Lower lobe of right lung (tissue), 2 donors: ENCODE measurements at regions not wholly inside any gene's neighbourhood (a gene's known extent, or its start where the extent isn't known, plus 50 kb on each side); places are given as distances from the start of the nearest gene placed in this dataset.

ENCODE experiments used
- ATAC-seq, 2 donors: fragments of 200-7000 bp; cut with Tn5 transposase; one replicate each; pipeline ENCODE4 v1.9.1; 2020 to 2022; ENCODE audit warnings: mild to moderate bottlenecking in 2 of 2, moderate library complexity in 2 of 2
- DNase-seq: peaks from one replicate; pipeline ENCODE4 v3.0.0-alpha.2; 2020
- H3K27ac ChIP-seq: fragments of 200-600 bp; one replicate; pipeline ENCODE4 v1.8.0; 2022
- H3K27me3 ChIP-seq: fragments of 200-600 bp; one replicate; pipeline ENCODE4 v1.8.0; 2022; ENCODE audit warnings: low read depth
- H3K36me3 ChIP-seq: fragments of 200-600 bp; one replicate; pipeline ENCODE4 v1.8.0; 2022; ENCODE audit warnings: mild to moderate bottlenecking
- H3K4me1 ChIP-seq: fragments of 200-600 bp; one replicate; pipeline ENCODE4 v1.8.0; 2022
- H3K4me3 ChIP-seq: fragments of 200-600 bp; one replicate; pipeline ENCODE4 v1.8.0; 2022; ENCODE audit warnings: mild to moderate bottlenecking
- H3K9me3 ChIP-seq: fragments of 200-600 bp; one replicate; pipeline ENCODE4 v1.8.0; 2022
- CTCF ChIP-seq: fragments of 200-600 bp; IDR thresholded peaks from one replicate; pipeline ENCODE4 v1.8.0; 2022; ENCODE audit warnings: antibody characterized with exemption, mild to moderate bottlenecking
- intact Hi-C: fragments of 100-400 bp; cut with DNase I; formaldehyde crosslinking; loops from one replicate; pipeline ENCODE4 v1.11.0; 2022
- donor health status: DM: no; HTN: yes; CAD: no; lungs with severe emphysema.

DNA sequence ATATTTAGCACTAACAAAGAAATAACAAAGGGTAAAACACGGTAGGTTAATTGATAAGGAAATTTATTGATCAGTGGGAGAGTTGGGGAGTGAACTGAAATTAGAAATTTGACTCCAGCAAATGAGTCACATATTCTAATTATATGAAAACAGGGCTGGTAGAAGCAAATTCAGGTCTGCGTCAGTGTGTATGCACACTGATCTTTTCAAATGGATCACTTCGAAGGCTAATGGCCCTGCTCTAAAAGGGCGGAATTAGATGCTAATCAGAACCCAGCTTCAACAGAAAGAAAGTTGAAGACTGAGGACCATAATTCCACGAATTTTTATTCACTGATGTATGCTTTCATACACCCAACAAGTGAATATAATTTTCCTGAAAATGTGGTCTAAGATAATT is 762.4 kb upstream of the DPPA4 start:
- no peaks in the 10 kb centered on the region for H3K4me1 ChIP-seq
- ATAC-seq (no peak), DNase-seq (no peak)
- no peak for TF ChIP-seq CTCF
- intact Hi-C loops = no loop called here
- no peaks in the 10 kb centered on the region for H3K27me3 ChIP-seq
- H3K27ac ChIP-seq = no peak overlapping the region
- H3K36me3 ChIP-seq = no peaks in the 10 kb centered on the region
- no peak overlapping the region for H3K4me3 ChIP-seq
- no peaks in the 10 kb centered on the region for H3K9me3 ChIP-seq

GRCh38 chr3:110101361-110101760 is 764.0 kb upstream of the DPPA4 start:
- H3K27ac ChIP-seq = no peak overlapping the region
- no peaks in the 10 kb centered on the region for H3K4me1 ChIP-seq
- H3K27me3 ChIP-seq = no peaks in the 10 kb centered on the region
- TF ChIP-seq CTCF = no peak
- H3K36me3 ChIP-seq = no peaks in the 10 kb centered on the region
- intact Hi-C loops = no loop called here
- DNase-seq (no peak), ATAC-seq (no peak)
- no peaks in the 10 kb centered on the region for H3K9me3 ChIP-seq
- H3K4me3 ChIP-seq = no peak overlapping the region

DNA sequence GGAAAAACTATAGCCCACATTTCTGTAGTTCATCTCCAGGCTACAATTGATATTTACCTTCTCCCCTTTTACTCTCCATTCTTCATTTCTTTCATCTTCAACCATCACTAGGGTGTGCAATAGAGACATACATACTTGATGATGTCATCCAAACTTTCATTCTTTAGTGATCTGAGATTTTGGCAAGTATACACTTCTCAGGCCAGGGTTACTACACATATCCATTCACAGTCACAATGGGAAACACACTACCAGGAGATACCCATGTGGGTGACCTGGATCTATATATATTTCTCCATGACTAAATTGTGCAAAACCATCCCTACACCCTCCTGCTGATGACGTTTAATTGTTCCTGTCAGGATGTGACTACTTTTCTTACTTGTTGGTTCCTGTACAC is 769.5 kb upstream of the DPPA4 start:
- Histone ChIP-seq H3K36me3 (no peaks in the 10 kb centered on the region), H3K4me3 (no peak overlapping the region), H3K27ac (no peak overlapping the region), H3K27me3 (no peaks in the 10 kb centered on the region), H3K4me1 (no peaks in the 10 kb centered on the region), H3K9me3 (no peaks in the 10 kb centered on the region)
- ATAC-seq (no peak), DNase-seq (no peak)
- intact Hi-C loops = no loop called here
- no peak for TF ChIP-seq CTCF

- Histone ChIP-seq H3K36me3 (no peaks in the 10 kb centered on the region), H3K27ac (no peak overlapping the region), H3K4me1 (no peaks in the 10 kb centered on the region), H3K27me3 (no peaks in the 10 kb centered on the region), H3K9me3 (no peaks in the 10 kb centered on the region), H3K4me3 (no peak overlapping the region)
- TF ChIP-seq CTCF = no peak
- DNase-seq (no peak), ATAC-seq (no peak)
- intact Hi-C loops = no loop called here
Observed at GRCh38 chr3:110123946-110124345, 786.6 kb upstream of the DPPA4 start.

DNA sequence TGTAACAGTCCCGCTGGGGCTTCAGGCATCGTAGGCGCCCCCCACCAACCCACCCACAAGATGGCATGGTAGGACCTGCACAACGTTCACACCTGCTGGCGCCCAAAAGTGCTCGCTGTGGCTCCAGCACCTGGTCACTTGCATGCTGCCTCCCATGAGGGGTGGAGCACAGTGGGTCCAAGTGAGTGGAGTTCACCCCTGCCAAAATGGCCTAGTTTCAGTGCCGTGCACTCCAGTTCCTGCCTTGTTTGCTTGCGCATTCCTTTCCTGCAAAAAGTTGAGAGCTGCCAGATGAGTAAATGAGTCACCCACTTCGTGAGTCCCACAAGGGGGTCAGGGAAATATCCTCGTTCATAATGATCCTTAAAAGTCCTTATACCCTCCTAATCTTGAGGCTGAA is 788.7 kb upstream of the DPPA4 start:
- H3K9me3 ChIP-seq = no peaks in the 10 kb centered on the region
- no peak for TF ChIP-seq CTCF
- peak; percentile 62 for DNase-seq
- no peaks in the 10 kb centered on the region for H3K4me1 ChIP-seq
- peak; percentile 95 to 96 for ATAC-seq
- no peak overlapping the region for H3K27ac ChIP-seq
- no peak overlapping the region for H3K4me3 ChIP-seq
- no peaks in the 10 kb centered on the region for H3K27me3 ChIP-seq
- H3K36me3 ChIP-seq = no peaks in the 10 kb centered on the region
- intact Hi-C loops = no loop called here

GRCh38 chr3:110133971-110134370 is 796.6 kb upstream of the DPPA4 start:
- intact Hi-C loops = no loop called here
- no peaks in the 10 kb centered on the region for H3K27me3 ChIP-seq
- no peaks in the 10 kb centered on the region for H3K9me3 ChIP-seq
- H3K4me3 ChIP-seq = no peak overlapping the region
- H3K27ac ChIP-seq = no peak overlapping the region
- H3K36me3 ChIP-seq = no peaks in the 10 kb centered on the region
- no peak for TF ChIP-seq CTCF
- DNase-seq (no peak), ATAC-seq (no peak)
- no peaks in the 10 kb centered on the region for H3K4me1 ChIP-seq
